Neuron (in vitro differentiated cells): ENCODE measurements at regions not wholly inside any gene's neighbourhood (a gene's known extent, or its start where the extent isn't known, plus 50 kb on each side); places are given as distances from the start of the nearest gene placed in this dataset.

Source experiments
- H2AFZ ChIP-seq: one replicate; pipeline ENCODE4 v1.6.1; 2013; ENCODE audit warnings: low read depth, mild to moderate bottlenecking, inconsistent platforms, low read length, moderate library complexity
- H3K27me3 ChIP-seq: one replicate; pipeline ENCODE4 v1.6.1; 2013; ENCODE audit warnings: low read length; ENCODE audit not compliant: insufficient read depth
- H3K36me3 ChIP-seq: one replicate; pipeline ENCODE4 v1.6.1; 2013; ENCODE audit warnings: low read length; ENCODE audit not compliant: insufficient read depth
- H3K4me1 ChIP-seq: one replicate; pipeline ENCODE4 v1.6.1; 2013; ENCODE audit warnings: low read length; ENCODE audit not compliant: insufficient read depth
- H3K4me3 ChIP-seq: 2 replicates; pipeline ENCODE4 v1.5.1; 2013; ENCODE audit warnings: mild to moderate bottlenecking, low read length, moderate library complexity
- H3K9me3 ChIP-seq: one replicate; pipeline ENCODE4 v1.6.1; 2013; ENCODE audit warnings: low read length

DNA sequence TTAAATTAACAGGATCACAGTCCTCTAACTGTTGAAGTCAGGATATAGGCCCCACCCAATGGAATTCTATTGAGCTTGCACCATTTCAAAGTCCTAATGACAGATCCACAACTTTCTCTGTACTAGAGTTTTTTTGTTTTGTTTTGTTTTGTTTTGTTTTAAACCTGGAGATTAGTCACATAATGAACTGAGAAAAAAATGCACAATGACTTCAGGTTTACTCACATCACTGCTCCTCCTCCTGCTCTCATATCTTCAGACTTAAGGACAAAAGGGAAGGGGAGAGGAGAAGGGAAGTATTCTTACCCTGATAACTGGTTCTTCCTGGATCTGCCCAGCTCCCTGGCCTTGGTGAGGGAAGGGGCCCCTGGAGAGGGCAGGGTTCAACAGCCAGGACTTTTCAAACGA is 208.2 kb upstream of the EPHA4 start:
- no peak overlapping the region for H3K4me3 ChIP-seq
- H3K4me1 ChIP-seq: peaks cover 23% of the 10 kb centered on the region
- no peaks in the 10 kb centered on the region for H3K36me3 ChIP-seq

DNA sequence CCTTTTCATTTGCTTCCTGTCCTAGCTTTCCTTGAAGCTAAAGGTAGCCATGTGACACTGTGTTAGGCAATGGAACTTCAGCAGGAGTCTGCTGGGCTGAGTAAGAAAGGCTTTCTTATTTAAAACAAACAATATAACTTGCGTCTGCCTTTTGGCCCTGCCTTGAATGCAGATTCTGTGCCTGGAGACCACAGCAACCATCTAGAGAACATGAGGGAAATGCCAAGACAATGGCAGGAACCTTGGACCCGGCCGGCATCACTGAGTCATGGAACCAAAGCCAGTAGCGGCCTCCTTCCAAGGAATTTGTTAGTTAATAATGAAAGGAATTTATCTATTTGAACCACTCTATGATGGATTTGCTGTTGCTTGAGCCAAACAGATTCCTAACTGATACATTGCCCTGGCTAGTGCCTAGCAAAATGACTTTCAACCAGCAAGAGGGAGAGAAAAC is 207.5 kb upstream of the EPHA4 start:
- Histone ChIP-seq H3K27me3 (no peaks in the 10 kb centered on the region), H2AFZ (no peak overlapping the region), H3K36me3 (no peaks in the 10 kb centered on the region)

More for the DNA sequence above, 208.2 kb upstream of the EPHA4 start:
- no peak overlapping the region for H2AFZ ChIP-seq
- H3K27me3 ChIP-seq: no peaks in the 10 kb centered on the region
- H3K9me3 ChIP-seq: no peaks in the 10 kb centered on the region

DNA sequence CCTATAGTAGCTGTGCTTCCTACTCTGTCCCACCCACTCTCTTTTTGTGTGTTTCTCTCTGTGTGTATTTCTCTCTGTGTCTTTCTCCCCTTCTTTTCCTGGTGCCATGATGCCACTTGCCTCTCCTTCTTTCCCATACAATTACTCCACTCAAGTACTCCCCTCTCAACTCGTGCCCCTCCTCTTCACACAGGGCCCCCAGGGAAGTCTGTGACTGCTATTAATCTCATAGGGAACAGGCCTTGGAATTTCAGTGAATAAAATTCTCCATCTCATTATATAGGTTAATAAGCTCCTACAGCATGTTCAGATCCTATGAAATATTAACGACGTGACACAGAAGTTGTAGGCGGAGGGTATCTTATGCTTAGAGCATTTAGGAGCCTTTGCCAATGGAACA is 205.9 kb upstream of the EPHA4 start:
- Histone ChIP-seq H3K4me3 (no peak overlapping the region), H3K36me3 (no peaks in the 10 kb centered on the region), H3K27me3 (no peaks in the 10 kb centered on the region), H3K4me1 (peaks cover 27% of the 10 kb centered on the region), H3K9me3 (no peaks in the 10 kb centered on the region), H2AFZ (no peak overlapping the region)

More for the DNA sequence above, 207.5 kb upstream of the EPHA4 start:
- H3K9me3 ChIP-seq: no peaks in the 10 kb centered on the region
- no peak overlapping the region for H3K4me3 ChIP-seq
- peaks cover 23% of the 10 kb centered on the region for H3K4me1 ChIP-seq

DNA sequence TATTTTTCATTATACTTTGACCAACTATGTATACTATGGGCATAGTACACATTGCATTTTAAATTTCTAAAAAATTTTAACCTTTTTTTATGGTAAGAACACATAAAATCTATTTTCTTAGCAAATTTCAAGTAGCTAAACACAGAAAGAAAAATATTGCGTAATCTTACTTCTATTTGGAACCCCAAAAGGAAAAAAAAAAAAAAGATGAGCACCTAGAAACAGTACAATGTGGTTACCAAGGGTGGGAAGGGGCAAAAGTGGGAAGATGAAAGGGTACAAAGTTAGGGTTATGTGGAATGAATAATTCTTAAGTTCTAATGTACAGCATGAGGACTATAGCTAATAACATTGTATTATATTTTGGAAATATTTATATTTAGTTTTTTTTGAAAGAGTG is 205.0 kb upstream of the EPHA4 start:
- Histone ChIP-seq H3K4me1 (peaks cover 27% of the 10 kb centered on the region), H3K36me3 (no peaks in the 10 kb centered on the region), H3K4me3 (no peak overlapping the region), H3K27me3 (no peaks in the 10 kb centered on the region), H2AFZ (no peak overlapping the region), H3K9me3 (no peaks in the 10 kb centered on the region)

DNA sequence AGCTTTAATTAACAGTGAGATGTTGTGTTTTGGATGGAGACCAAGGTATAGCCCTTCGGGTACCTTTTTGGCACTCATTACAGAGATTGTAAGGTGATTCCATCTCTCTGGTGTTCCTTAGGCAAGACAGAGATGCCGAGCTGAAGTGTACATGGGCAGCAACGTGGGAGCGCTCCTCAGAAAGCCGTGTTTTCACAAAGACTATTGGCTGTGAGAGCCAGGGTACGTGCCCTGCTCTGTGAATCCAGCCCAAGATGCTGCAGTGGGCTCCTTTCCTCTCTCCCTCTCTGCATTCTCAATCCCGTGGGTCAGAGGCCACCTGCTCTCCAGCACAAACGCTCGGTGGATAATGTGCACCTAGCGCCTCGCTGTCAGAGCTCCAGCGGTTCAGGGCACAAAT is 203.0 kb upstream of the EPHA4 start:
- Histone ChIP-seq H2AFZ (no peak overlapping the region), H3K9me3 (no peaks in the 10 kb centered on the region), H3K36me3 (no peaks in the 10 kb centered on the region), H3K27me3 (no peaks in the 10 kb centered on the region), H3K4me3 (no peak overlapping the region), H3K4me1 (peaks cover 18% of the 10 kb centered on the region)

GRCh38 chr2:221774136-221774535 is 202.0 kb upstream of the EPHA4 start:
- no peaks in the 10 kb centered on the region for H3K36me3 ChIP-seq
- no peaks in the 10 kb centered on the region for H3K27me3 ChIP-seq
- no peak overlapping the region for H3K4me3 ChIP-seq
- no peak overlapping the region for H2AFZ ChIP-seq
- H3K4me1 ChIP-seq: peaks cover 10% of the 10 kb centered on the region
- no peaks in the 10 kb centered on the region for H3K9me3 ChIP-seq

DNA sequence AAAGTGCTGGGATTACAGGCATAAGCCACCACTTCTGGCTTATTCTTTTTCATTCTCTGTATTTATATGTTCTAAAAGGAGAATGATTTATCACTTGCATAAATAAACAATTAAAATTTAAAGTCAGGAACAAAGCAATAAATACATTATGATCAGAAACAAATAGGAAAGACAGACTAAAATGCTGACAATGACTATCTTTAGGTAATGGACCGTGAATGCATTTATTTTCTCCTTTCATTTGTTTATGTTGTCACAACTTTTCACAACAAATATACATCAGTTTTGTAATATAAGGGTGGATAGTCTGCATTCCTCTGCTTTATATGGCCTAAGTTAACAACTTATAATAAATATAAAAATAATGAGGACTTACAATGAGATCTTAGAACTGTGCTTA is 199.2 kb upstream of the EPHA4 start:
- no peak overlapping the region for H2AFZ ChIP-seq
- peaks cover 4% of the 10 kb centered on the region for H3K4me1 ChIP-seq
- H3K9me3 ChIP-seq: no peaks in the 10 kb centered on the region
- H3K27me3 ChIP-seq: no peaks in the 10 kb centered on the region
- H3K4me3 ChIP-seq: no peak overlapping the region
- no peaks in the 10 kb centered on the region for H3K36me3 ChIP-seq

DNA sequence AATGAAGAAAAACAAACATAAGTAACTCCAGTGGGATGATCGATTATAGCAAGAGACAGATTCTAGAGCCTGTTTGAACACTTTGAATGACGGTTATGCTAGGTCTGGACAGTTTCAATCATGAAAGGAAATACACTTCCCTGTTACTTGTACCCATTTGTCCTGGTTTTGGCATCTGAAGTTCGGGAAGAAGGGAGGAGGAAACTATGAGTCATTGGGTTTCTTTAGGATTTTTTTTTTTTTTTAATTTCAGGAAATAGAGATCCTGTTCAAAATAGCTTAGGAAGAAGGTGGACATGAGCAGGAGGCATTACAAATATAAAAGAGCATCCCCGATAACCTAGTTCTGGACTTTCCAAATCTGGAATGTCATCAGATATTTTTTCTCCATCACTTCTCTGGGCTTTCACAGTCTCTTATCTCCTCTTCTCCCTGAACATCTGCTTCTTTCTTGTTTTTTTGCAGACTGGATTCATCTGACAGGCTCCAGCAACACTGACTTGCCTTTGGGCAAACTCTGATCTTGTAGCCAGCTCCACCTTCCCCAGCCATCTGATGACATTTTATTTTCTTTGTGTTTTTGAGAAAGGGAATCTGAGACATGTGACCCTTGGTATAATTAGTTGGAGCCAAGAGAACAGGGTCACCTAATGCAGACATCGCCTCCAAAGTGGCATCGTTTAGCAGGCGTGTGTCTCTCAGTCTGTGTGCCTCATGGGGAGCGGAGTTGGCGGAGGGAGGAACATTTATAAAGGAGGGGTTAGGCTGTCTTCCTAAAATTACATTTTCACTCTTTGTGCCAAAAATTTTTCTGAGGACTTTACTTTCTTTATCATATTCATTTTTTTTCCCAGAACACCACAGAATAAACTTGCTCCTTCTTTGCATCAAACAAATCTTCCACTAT is 195.3 kb upstream of the EPHA4 start:
- Histone ChIP-seq H2AFZ (no peak overlapping the region), H3K4me1 (no peaks in the 10 kb centered on the region), H3K27me3 (no peaks in the 10 kb centered on the region), H3K4me3 (no peak overlapping the region), H3K36me3 (no peaks in the 10 kb centered on the region), H3K9me3 (no peaks in the 10 kb centered on the region)

GRCh38 chr2:221762496-221762895 is 190.4 kb upstream of the EPHA4 start:
- Histone ChIP-seq H3K27me3 (no peaks in the 10 kb centered on the region), H2AFZ (no peak overlapping the region), H3K9me3 (no peaks in the 10 kb centered on the region), H3K4me3 (no peak overlapping the region), H3K4me1 (no peaks in the 10 kb centered on the region), H3K36me3 (no peaks in the 10 kb centered on the region)

DNA sequence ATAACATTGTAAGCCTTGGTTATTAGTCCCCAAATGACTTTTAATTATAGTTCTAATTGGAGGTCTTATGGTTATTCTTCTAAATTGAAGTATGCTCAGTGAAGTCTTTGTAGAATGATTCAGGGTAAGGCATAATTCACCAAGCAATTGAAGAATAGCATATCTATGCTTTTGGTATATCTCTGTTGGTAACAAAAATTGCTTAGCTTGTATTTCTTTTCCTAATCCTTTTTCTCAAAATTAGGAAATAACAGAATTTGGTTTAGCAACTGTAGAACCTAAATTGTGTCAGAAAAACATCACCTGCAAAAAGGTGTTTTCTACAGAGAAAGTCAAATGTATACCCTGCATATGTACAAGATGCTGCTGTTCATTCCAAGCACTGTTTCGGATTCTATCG is 189.2 kb upstream of the EPHA4 start:
- Histone ChIP-seq H2AFZ (no peak overlapping the region), H3K4me1 (no peaks in the 10 kb centered on the region), H3K4me3 (no peak overlapping the region), H3K27me3 (no peaks in the 10 kb centered on the region), H3K9me3 (no peaks in the 10 kb centered on the region), H3K36me3 (no peaks in the 10 kb centered on the region)

GRCh38 chr2:221758076-221758475 is 186.0 kb upstream of the EPHA4 start:
- H3K4me1 ChIP-seq: no peaks in the 10 kb centered on the region
- H3K4me3 ChIP-seq: no peak overlapping the region
- no peaks in the 10 kb centered on the region for H3K36me3 ChIP-seq
- no peak overlapping the region for H2AFZ ChIP-seq
- no peaks in the 10 kb centered on the region for H3K27me3 ChIP-seq
- H3K9me3 ChIP-seq: no peaks in the 10 kb centered on the region

- H3K9me3 ChIP-seq: no peaks in the 10 kb centered on the region
- H2AFZ ChIP-seq: no peak overlapping the region
- H3K36me3 ChIP-seq: no peaks in the 10 kb centered on the region
- no peaks in the 10 kb centered on the region for H3K4me1 ChIP-seq
- H3K4me3 ChIP-seq: no peak overlapping the region
- no peaks in the 10 kb centered on the region for H3K27me3 ChIP-seq
Measured at GRCh38 chr2:221753401-221753800, 181.3 kb upstream of the EPHA4 start.

- Histone ChIP-seq H3K4me3 (no peak overlapping the region), H3K36me3 (no peaks in the 10 kb centered on the region), H3K4me1 (no peaks in the 10 kb centered on the region), H3K9me3 (no peaks in the 10 kb centered on the region), H3K27me3 (no peaks in the 10 kb centered on the region), H2AFZ (no peak overlapping the region)
Measured at GRCh38 chr2:221752781-221753180, 180.7 kb upstream of the EPHA4 start.

DNA sequence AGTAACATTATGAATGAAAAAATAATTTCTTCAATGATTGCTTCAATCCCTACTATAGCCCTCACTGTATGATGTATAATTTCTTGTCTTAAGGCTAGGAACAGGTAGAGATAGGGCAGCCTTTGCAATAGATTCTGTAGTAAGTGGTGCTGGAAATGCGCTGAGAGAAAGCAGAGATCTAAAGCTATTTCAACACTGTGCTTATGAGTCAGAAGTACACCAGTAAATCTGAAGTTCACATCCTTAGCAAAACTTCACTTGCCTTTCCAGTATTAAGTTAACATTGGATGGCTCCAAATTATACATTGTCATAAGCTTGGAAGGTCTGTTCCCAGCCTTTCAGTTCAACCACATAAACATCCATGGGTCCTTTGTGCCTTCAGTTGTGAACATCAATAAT is 178.2 kb upstream of the EPHA4 start:
- Histone ChIP-seq H3K4me1 (no peaks in the 10 kb centered on the region), H3K4me3 (no peak overlapping the region), H3K36me3 (no peaks in the 10 kb centered on the region), H2AFZ (no peak overlapping the region), H3K27me3 (no peaks in the 10 kb centered on the region), H3K9me3 (no peaks in the 10 kb centered on the region)
